Adipocyte (in vitro differentiated cells): ENCODE measurements at regions not wholly inside any gene's neighbourhood (a gene's known extent, or its start where the extent isn't known, plus 50 kb on each side); places are given as distances from the start of the nearest gene placed in this dataset.

Source experiments
- DNase-seq: peaks from one replicate; pipeline ENCODE4 v3.0.0-alpha.2; 2015; ENCODE audit warnings: low read depth
- H3K27me3 ChIP-seq: replicated peaks from 2 replicates; pipeline ENCODE4 v1.7.0; 2013; ENCODE audit warnings: mild to moderate bottlenecking, low read length, moderate library complexity; ENCODE audit not compliant: control insufficient read depth, insufficient read depth
- H3K36me3 ChIP-seq: 2 replicates; pipeline ENCODE4 v1.7.0; 2013; ENCODE audit warnings: low read length, mild to moderate bottlenecking, moderate library complexity; ENCODE audit not compliant: control insufficient read depth, insufficient read depth, severe bottlenecking
- H3K4me1 ChIP-seq: 2 replicates; pipeline ENCODE4 v1.7.0; 2013; ENCODE audit warnings: mild to moderate bottlenecking, low read length, moderate library complexity; ENCODE audit not compliant: control insufficient read depth, insufficient read depth
- H3K4me3 ChIP-seq: 2 replicates; pipeline ENCODE4 v1.7.0; 2013; ENCODE audit warnings: mild to moderate bottlenecking, low read length, moderate library complexity
- H3K9ac ChIP-seq: 2 replicates; pipeline ENCODE4 v1.7.0; 2013; ENCODE audit warnings: mild to moderate bottlenecking, low read length, moderate library complexity
- H3K9me3 ChIP-seq: 2 replicates; pipeline ENCODE4 v1.7.0; 2013; ENCODE audit warnings: mild to moderate bottlenecking, low read length, moderate library complexity; ENCODE audit not compliant: control insufficient read depth

DNA sequence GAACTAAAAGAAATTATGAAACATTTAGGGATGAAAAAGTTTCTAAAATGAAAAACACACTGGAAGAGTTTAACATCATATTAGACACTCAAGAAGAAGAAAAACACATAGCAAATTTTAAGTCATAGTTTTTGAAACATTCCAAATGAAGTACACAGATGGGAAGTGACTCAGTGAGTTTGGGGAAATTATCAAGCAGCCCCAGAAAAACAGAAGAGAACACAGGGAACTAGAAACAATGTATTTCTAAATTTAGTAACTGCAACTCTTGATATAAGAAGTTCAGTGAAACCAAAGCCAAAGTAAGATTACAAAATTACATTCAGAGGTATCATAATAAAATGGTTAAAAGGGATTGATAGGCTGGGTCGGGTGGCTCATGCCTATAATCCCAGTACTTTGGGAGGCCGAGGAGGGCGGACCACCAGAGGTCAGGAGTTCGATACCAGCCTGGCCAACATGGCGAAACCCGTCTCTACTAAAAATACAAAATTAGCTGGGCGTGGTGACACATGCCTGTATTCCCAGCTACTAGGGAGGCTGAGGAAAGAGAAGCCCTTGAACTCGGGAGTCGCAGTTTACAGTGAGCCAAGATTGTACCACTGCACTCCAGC lies 461.2 kb downstream of the KCTD8 start:
- no peaks in the 10 kb centered on the region for H3K36me3 ChIP-seq
- H3K9ac ChIP-seq: no peak overlapping the region
- no peaks in the 10 kb centered on the region for H3K4me1 ChIP-seq
- H3K27me3 ChIP-seq: no peaks in the 10 kb centered on the region
- DNase-seq: no peak
- no peak overlapping the region for H3K4me3 ChIP-seq
- H3K9me3 ChIP-seq: no peaks in the 10 kb centered on the region

DNA sequence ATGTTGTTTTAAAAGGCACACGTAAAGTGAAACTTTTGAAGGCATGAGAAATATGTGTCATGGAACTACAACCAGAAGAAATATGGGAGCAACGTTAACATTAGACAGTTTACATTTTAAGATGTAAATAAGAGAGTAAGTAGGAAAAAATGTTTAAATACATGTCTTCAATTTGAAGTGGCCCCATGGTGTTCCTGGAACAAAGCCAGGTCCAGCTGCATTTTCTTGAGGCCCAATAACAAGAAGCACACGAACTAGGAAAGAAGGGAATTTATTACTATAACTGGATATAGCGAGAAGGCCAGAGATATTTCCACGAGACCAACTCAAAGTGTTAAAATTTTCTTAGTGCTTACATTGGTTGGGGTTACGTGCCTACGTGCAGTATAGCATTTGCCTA lies 458.1 kb downstream of the KCTD8 start:
- H3K9ac ChIP-seq: no peak overlapping the region
- H3K4me3 ChIP-seq: no peak overlapping the region
- no peaks in the 10 kb centered on the region for H3K4me1 ChIP-seq
- no peaks in the 10 kb centered on the region for H3K27me3 ChIP-seq
- no peaks in the 10 kb centered on the region for H3K9me3 ChIP-seq
- H3K36me3 ChIP-seq: no peaks in the 10 kb centered on the region
- DNase-seq: no peak

DNA sequence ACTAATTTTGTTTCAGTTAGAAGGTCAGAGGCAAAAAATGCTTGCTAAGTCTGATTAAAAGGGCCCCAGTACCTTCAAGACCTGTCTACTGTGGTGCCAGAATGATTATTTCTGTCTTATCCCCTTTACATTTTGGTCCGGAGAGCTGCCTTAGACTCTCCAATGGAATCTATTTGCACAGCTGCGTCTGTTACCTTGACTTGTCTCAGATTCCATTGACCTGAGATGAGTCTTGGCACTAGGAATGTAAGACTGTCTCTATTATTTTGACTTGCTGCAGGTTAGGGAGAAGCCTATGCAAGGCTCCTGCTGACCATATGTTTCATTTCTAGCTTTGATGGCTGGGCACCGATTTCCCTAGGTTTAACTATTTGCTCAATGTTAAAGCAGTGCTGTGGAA lies 457.6 kb downstream of the KCTD8 start:
- DNase-seq: no peak
- H3K4me1 ChIP-seq: no peaks in the 10 kb centered on the region
- no peak overlapping the region for H3K4me3 ChIP-seq
- H3K27me3 ChIP-seq: no peaks in the 10 kb centered on the region
- no peak overlapping the region for H3K9ac ChIP-seq
- no peaks in the 10 kb centered on the region for H3K36me3 ChIP-seq
- no peaks in the 10 kb centered on the region for H3K9me3 ChIP-seq

GRCh38 chr4:43992552-43992951 lies 456.1 kb downstream of the KCTD8 start:
- Histone ChIP-seq H3K9ac (no peak overlapping the region), H3K9me3 (no peaks in the 10 kb centered on the region), H3K4me1 (no peaks in the 10 kb centered on the region), H3K27me3 (no peaks in the 10 kb centered on the region), H3K4me3 (no peak overlapping the region), H3K36me3 (no peaks in the 10 kb centered on the region)
- no peak for DNase-seq

DNA sequence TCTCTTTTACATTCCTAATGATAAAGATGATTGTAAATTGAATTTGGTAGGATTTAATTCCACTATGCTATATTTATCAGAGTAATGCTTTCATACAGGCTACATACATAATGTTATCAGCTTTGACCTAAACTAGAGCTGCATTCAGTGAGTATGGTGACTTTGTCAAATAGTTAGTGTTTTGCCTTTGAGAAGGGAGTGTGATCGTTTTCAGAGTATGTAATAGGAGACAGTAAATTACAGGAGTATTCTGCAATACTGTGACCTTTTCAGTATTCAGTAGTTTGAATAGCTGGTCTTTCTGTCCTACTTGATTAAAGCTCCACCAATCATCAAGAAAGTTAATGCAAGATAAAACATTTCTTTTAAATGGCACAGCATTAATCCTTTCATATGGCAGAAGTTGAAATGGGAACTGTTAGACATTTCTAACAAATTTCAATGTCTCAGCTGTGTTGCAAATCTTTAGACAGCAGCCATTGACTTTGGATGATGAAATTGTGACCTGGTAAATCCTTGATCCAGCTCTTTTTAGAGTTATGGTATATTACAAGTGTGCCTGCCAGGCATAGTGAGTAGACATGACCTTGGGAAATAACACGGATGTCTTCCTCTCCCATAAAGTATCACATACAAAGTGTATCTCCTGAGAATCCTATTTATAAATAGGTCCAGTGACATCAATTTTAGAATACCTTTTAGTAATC lies 455.3 kb downstream of the KCTD8 start:
- no peaks in the 10 kb centered on the region for H3K9me3 ChIP-seq

GRCh38 chr4:43999669-44000068 lies 448.9 kb downstream of the KCTD8 start:
- H3K9me3 ChIP-seq: no peaks in the 10 kb centered on the region
- H3K36me3 ChIP-seq: no peaks in the 10 kb centered on the region
- no peak overlapping the region for H3K9ac ChIP-seq
- no peaks in the 10 kb centered on the region for H3K27me3 ChIP-seq
- H3K4me3 ChIP-seq: no peak overlapping the region
- DNase-seq: no peak
- H3K4me1 ChIP-seq: no peaks in the 10 kb centered on the region

More for the DNA sequence above, 455.3 kb downstream of the KCTD8 start:
- no peaks in the 10 kb centered on the region for H3K36me3 ChIP-seq
- no peak for DNase-seq
- no peaks in the 10 kb centered on the region for H3K4me1 ChIP-seq
- no peaks in the 10 kb centered on the region for H3K27me3 ChIP-seq
- no peak overlapping the region for H3K9ac ChIP-seq
- H3K4me3 ChIP-seq: no peak overlapping the region

DNA sequence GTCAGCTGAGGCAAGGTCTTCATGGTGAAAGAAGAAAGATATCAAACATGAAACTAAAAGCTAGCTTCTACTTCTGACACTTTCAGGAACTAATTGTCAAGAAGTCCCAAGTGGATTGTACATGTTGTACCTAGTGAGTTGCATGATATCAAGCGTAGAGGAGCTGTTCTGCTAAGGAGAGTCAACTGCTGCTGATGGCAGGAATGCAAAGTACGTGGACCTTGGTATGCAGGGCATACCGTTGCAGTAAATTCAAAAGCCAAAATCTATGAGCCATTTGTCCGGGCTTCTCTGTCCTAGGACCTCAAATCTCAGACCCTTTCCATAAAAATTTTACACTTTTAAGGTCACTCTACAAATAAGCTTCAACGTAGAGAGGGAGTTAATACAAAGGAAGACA lies 446.2 kb downstream of the KCTD8 start:
- no peak for DNase-seq

GRCh38 chr4:44016570-44017421 lies 431.8 kb downstream of the KCTD8 start:
- H3K4me1 ChIP-seq: no peaks in the 10 kb centered on the region
- no peak for DNase-seq
- no peaks in the 10 kb centered on the region for H3K27me3 ChIP-seq
- H3K9me3 ChIP-seq: no peaks in the 10 kb centered on the region
- no peaks in the 10 kb centered on the region for H3K36me3 ChIP-seq
- H3K9ac ChIP-seq: no peak overlapping the region
- no peak overlapping the region for H3K4me3 ChIP-seq

More for the DNA sequence above, 446.2 kb downstream of the KCTD8 start:
- H3K36me3 ChIP-seq: no peaks in the 10 kb centered on the region
- H3K9me3 ChIP-seq: no peaks in the 10 kb centered on the region
- no peaks in the 10 kb centered on the region for H3K27me3 ChIP-seq
- no peaks in the 10 kb centered on the region for H3K4me1 ChIP-seq
- no peak overlapping the region for H3K9ac ChIP-seq
- no peak overlapping the region for H3K4me3 ChIP-seq

DNA sequence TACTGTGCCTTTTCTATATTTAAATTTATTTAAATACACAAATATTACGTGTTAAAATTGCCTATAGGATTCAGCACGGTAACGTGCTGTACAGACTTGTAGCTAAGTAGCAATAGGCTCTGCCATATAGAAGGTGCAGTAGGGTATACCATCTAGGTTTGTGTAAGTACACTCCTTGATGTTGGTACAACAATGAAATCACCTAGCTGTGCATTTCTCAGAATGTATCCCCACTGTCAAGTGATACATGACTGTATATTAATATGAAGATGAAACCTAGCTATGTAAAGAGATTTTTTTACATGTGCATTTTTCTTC lies 431.2 kb downstream of the KCTD8 start:
- H3K9ac ChIP-seq: no peak overlapping the region
- H3K4me3 ChIP-seq: no peak overlapping the region
- no peaks in the 10 kb centered on the region for H3K27me3 ChIP-seq
- no peak for DNase-seq
- H3K36me3 ChIP-seq: no peaks in the 10 kb centered on the region
- H3K9me3 ChIP-seq: no peaks in the 10 kb centered on the region
- H3K4me1 ChIP-seq: no peaks in the 10 kb centered on the region

- no peak for DNase-seq
- Histone ChIP-seq H3K4me1 (no peaks in the 10 kb centered on the region), H3K27me3 (no peaks in the 10 kb centered on the region), H3K4me3 (no peak overlapping the region), H3K9me3 (no peaks in the 10 kb centered on the region), H3K36me3 (no peaks in the 10 kb centered on the region), H3K9ac (no peak overlapping the region)
These were observed 428.9 kb downstream of the KCTD8 start for GRCh38 chr4:44019721-44020120.

DNA sequence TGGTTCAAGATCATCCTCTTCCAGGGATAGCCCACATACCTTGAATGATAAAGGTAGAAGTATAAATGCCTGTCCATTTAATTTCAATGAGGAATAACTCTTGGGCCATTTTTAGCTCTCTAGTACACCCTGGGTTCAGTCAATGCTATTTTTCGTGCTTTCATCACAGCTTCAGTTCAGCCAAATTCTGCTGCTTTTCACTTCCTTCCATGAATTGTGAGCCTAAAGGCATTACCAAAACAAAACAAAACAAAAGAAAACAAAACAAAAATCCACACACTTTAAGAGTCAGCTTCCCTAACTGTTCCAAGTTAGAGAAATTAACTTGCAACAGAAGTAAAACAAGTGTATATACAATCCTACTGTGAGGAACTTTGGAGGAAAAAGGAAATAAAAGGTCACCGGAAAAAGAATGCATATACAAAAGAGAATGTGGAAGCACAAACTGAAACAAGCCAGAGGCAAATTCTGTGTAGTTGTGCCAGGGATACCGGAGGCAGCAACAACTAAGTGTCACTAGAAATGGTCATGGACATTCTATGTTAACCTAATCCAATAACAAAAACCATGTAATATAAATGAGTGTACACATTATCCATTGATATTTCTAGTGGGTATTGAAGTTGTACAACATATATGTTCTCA lies 423.1 kb downstream of the KCTD8 start:
- no peaks in the 10 kb centered on the region for H3K9me3 ChIP-seq
- H3K4me1 ChIP-seq: no peaks in the 10 kb centered on the region
- H3K36me3 ChIP-seq: no peaks in the 10 kb centered on the region
- H3K9ac ChIP-seq: no peak overlapping the region
- H3K27me3 ChIP-seq: no peaks in the 10 kb centered on the region
- no peak overlapping the region for H3K4me3 ChIP-seq
- DNase-seq: no peak
